HCT116 (cell line): ENCODE measurements at regions not wholly inside any gene's neighbourhood (a gene's known extent, or its start where the extent isn't known, plus 50 kb on each side); places are given as distances from the start of the nearest gene placed in this dataset.

Experiments
- ATAC-seq: fragments of 200-7000 bp; cut with Tn5 transposase; 2 replicates; pipeline ENCODE4 v1.9.1; 2020; ENCODE audit warnings: mild to moderate bottlenecking, moderate library complexity
- BruUV-seq: library from RNA; stranded (reverse); fragments of 400-500 nt; replicated peaks from 2 replicates; lab custom pipeline; 2021; lab: Mats Ljungman, UMichigan
- CTCF ChIA-PET: fragments of 300-600 bp; sonication (Branson Sonifier 250); formaldehyde crosslinking; loops from one replicate; lab custom pipeline; 2021; ENCODE audit warnings: antibody characterized with exemption; lab: Charles Lee
- POLR2A ChIA-PET: fragments of 300-600, 350-600 bp; sonication (Branson Sonifier 250); formaldehyde crosslinking; loops from one replicate; lab custom pipeline; 2021; ENCODE audit warnings: antibody characterized with exemption; lab: Charles Lee
- RAD21 ChIA-PET, 2 experiments: fragments of 300-600 bp; sonication (Branson Sonifier 250); formaldehyde crosslinking; loops; one replicate each; lab custom pipeline; 2023; ENCODE audit warnings: low total read pairs in 2 of 2; ENCODE audit not compliant: uncharacterized antibody in 2 of 2, unreplicated experiment in 2 of 2, low non-redundant PET in 1 of 2; lab: Charles Lee
- DNase-seq: peaks from one replicate; pipeline ENCODE4 v3.0.0-alpha.2; 2010; ENCODE audit warnings: low read depth, low spot score
- H2AFZ ChIP-seq: fragments of 200-600 bp; shearing (Covaris generic), sonication (generic); 2 replicates; pipeline ENCODE4 v1.6.1; 2017; ENCODE audit warnings: low read depth, mixed run types, mixed read lengths, antibody characterized with exemption, low read length; ENCODE audit not compliant: poor library complexity, severe bottlenecking
- H3K27ac ChIP-seq: 2 replicates; pipeline ENCODE4 v1.5.1; 2012; ENCODE audit warnings: low read depth, low read length
- H3K27me3 ChIP-seq: fragments of 200-600 bp; sonication (generic); 2 replicates; pipeline ENCODE4 v1.6.1; 2016; ENCODE audit warnings: mixed run types, low read length, mixed read lengths; ENCODE audit not compliant: insufficient read depth
- H3K36me3 ChIP-seq, 2 experiments: fragments of 200-500 bp in 1 of 2; fragments of 200-600 bp in 1 of 2; sonication (Bioruptor generic) in 1 of 2; sonication (generic) in 1 of 2; 2 replicates each; pipeline versions ENCODE4 v1.5.1 to v1.6.1; 2014 to 2016; ENCODE audit warnings: low read length in 2 of 2, inconsistent platforms in 1 of 2, mixed read lengths in 1 of 2, mixed run types in 1 of 2; ENCODE audit not compliant: insufficient read depth in 2 of 2, control insufficient read depth in 1 of 2
- H3K4me1 ChIP-seq, 2 experiments: fragments of 200-600 bp in 1 of 2; sonication (generic) in 1 of 2; 2 replicates each; pipeline versions ENCODE4 v1.5.1 to v1.6.1; 2012 to 2017; ENCODE audit warnings: low read length in 2 of 2, inconsistent platforms in 1 of 2, mild to moderate bottlenecking in 1 of 2, mixed read lengths in 1 of 2, mixed run types in 1 of 2, moderate library complexity in 1 of 2; ENCODE audit not compliant: insufficient read depth in 2 of 2, control insufficient read depth in 1 of 2
- H3K4me2 ChIP-seq: fragments of 200-600 bp; sonication (generic); 2 replicates; pipeline ENCODE4 v1.6.1; 2017; ENCODE audit warnings: mixed run types, low read length, mixed read lengths
- H3K4me3 ChIP-seq, 2 experiments: fragments of 200-600 bp in 1 of 2; sonication (generic) in 1 of 2; replicated peaks in 1 of 2; 2 replicates each; pipeline ENCODE4 v1.5.1; 2011 to 2016; ENCODE audit warnings: low read length in 2 of 2, control low read depth in 1 of 2, low read depth in 1 of 2, mild to moderate bottlenecking in 1 of 2, mixed read lengths in 1 of 2, mixed run types in 1 of 2
- H3K79me2 ChIP-seq: fragments of 200-600 bp; sonication (generic); 2 replicates; pipeline ENCODE4 v1.6.1; 2017; ENCODE audit warnings: mild to moderate bottlenecking, mixed run types, low read length, moderate library complexity, mixed read lengths; ENCODE audit not compliant: insufficient read depth
- H3K9ac ChIP-seq: fragments of 200-600 bp; sonication (generic); 2 replicates; pipeline ENCODE4 v1.6.1; 2016; ENCODE audit warnings: low read length, mixed read lengths
- H3K9me2 ChIP-seq: fragments of 200-600 bp; sonication (generic), shearing (Covaris generic); 2 replicates; pipeline ENCODE4 v1.6.1; 2017; ENCODE audit warnings: mixed run types, mild to moderate bottlenecking, moderate library complexity; ENCODE audit not compliant: insufficient read depth
- H3K9me3 ChIP-seq, 2 experiments: fragments of 200-500 bp in 1 of 2; fragments of 200-600 bp in 1 of 2; sonication (Bioruptor generic) in 1 of 2; sonication (generic) in 1 of 2; 2 replicates each; pipeline ENCODE4 v1.6.1; 2014 to 2017; ENCODE audit warnings: low read length in 2 of 2, mixed read lengths in 2 of 2, inconsistent platforms in 1 of 2, low read depth in 1 of 2, mild to moderate bottlenecking in 1 of 2, mixed run types in 1 of 2, moderate library complexity in 1 of 2; ENCODE audit not compliant: control insufficient read depth in 1 of 2, insufficient read depth in 1 of 2
- H4K20me1 ChIP-seq: fragments of 200-600 bp; sonication (generic), shearing (Covaris generic); 2 replicates; pipeline ENCODE4 v1.6.1; 2017; ENCODE audit warnings: mixed run types, mild to moderate bottlenecking, moderate library complexity; ENCODE audit not compliant: insufficient read depth
- CBX3 ChIP-seq: IDR thresholded peaks from 2 replicates; pipeline ENCODE4 v1.6.1; 2012; ENCODE audit warnings: low read depth
- CEBPB ChIP-seq: IDR thresholded peaks from 2 replicates; pipeline ENCODE4 v1.6.1; 2012; ENCODE audit warnings: low read depth
- EGR1 ChIP-seq: IDR thresholded peaks from 2 replicates; pipeline ENCODE4 v1.6.1; 2012; ENCODE audit warnings: low read depth
- ELF1 ChIP-seq: IDR thresholded peaks from 2 replicates; pipeline ENCODE4 v1.6.1; 2012; ENCODE audit warnings: low read depth, borderline replicate concordance
- FOSL1 ChIP-seq: IDR thresholded peaks from 2 replicates; pipeline ENCODE4 v1.6.1; 2012; ENCODE audit warnings: low read depth
- JUND ChIP-seq: IDR thresholded peaks from 2 replicates; pipeline ENCODE4 v1.6.1; 2012
- POLR2AphosphoS5 ChIP-seq: IDR thresholded peaks from 2 replicates; pipeline ENCODE4 v1.6.1; 2011; ENCODE audit warnings: mild to moderate bottlenecking, low read depth, low read length, moderate library complexity
- RAD21 ChIP-seq: IDR thresholded peaks from 2 replicates; pipeline ENCODE4 v1.6.1; 2012; ENCODE audit warnings: low read depth, mild to moderate bottlenecking
- SIN3A ChIP-seq: IDR thresholded peaks from 2 replicates; pipeline ENCODE4 v1.6.1; 2012; ENCODE audit warnings: low read depth
- SP1 ChIP-seq: IDR thresholded peaks from 2 replicates; pipeline ENCODE4 v1.6.1; 2012; ENCODE audit warnings: low read depth
- SRF ChIP-seq: IDR thresholded peaks from 2 replicates; pipeline ENCODE4 v1.6.1; 2012; ENCODE audit warnings: low read depth
- TCF7L2 ChIP-seq: IDR thresholded peaks from 2 replicates; pipeline ENCODE4 v1.7.0; 2011; ENCODE audit warnings: borderline replicate concordance, inconsistent platforms; ENCODE audit not compliant: insufficient read depth, insufficient read length; ENCODE audit errors: extremely low read depth
- intact Hi-C: fragments of 100-400 bp; cut with micrococcal nuclease; formaldehyde crosslinking; loops from 2 replicates; pipeline ENCODE4 v1.10.0; 2022
- TF ChIP-seq, protein P1 (sequence below): IDR thresholded peaks from 2 replicates; pipeline ENCODE4 v1.6.1; 2012
- TF ChIP-seq, protein P2 (sequence below): IDR thresholded peaks from 2 replicates; pipeline ENCODE4 v1.6.1; 2012
- TF ChIP-seq, protein P3 (sequence below), 3 experiments: fragments of 200-600 bp in 1 of 3; sonication (generic) in 1 of 3; IDR thresholded peaks in 2 of 3; conservative IDR thresholded peaks in 1 of 3; 2 replicates each; pipeline ENCODE4 v1.5.1; 2012 to 2017; ENCODE audit warnings: low read depth in 2 of 3, low read length in 2 of 3, antibody characterized with exemption in 1 of 3, borderline replicate concordance in 1 of 3, control low read depth in 1 of 3, mild to moderate bottlenecking in 1 of 3, mixed read lengths in 1 of 3, mixed run types in 1 of 3, moderate library complexity in 1 of 3; ENCODE audit not compliant: insufficient read depth in 1 of 3

DNA sequence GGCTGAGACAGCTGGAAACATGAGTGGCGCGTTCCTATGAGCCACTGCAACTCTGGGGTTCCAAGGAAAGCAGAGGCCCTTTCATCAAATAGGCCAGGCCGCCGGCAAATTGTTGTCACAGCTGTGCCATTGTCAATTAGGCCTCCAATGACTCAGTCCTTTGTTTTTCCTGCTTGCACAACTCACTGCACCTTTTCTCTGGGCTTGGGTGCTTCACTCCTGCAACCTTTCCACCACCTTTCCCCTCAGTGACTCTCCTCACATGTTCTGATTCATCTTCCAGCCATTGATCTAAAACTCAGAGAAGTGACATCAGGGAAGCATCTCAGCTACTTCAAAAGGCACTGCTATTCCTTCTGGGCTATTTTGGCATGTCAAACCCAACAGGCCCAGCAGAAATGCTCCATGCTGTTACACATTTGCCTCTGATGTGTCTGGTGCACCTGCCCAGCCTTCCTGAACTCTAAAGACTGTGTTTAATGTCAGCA is 653.7 kb downstream of the NR2F1-AS1 start:
- Histone ChIP-seq H3K9me2 (no peaks in the 10 kb centered on the region), H3K4me3 (no peak overlapping the region), H3K36me3 (no peaks in the 10 kb centered on the region), H3K4me2 (peak overlapping the region; percentile 32), H2AFZ (peak overlapping the region; percentile 20), H3K4me1 (peaks cover 12 to 25% of the 10 kb centered on the region in 2 experiments), H3K27ac (peak overlapping the region; percentile 64), H3K27me3 (no peaks in the 10 kb centered on the region), H3K9me3 (no peaks in the 10 kb centered on the region), H4K20me1 (no peaks in the 10 kb centered on the region), H3K9ac (no peak overlapping the region), H3K79me2 (no peaks in the 10 kb centered on the region)
- ATAC-seq (peak; percentile 84), DNase-seq (peak; percentile 72)
- ChIA-PET POLR2A (no interaction called here), RAD21 (no interaction called here), CTCF (interaction anchor here (0.7 kb wide), 1 partner anchor 12 kb away, joined by 3 read pairs; no protein-coding TSS in a partner anchor)
- TF ChIP-seq SP1 (peak; percentile 77), ELF1 (no peak), SRF (peak; percentile 56), FOSL1 (peak; percentile 72), POLR2AphosphoS5 (peak; percentile 40; the same call in 1 of the 2 replicates), TCF7L2 (peak; percentile 33), RAD21 (0 out of 2 replicates have a peak, but pooled peaks have one; percentile 9), SIN3A (peak; percentile 80), EGR1 (no peak), CBX3 (peak; percentile 68; the same call in 1 of the 2 replicates), CEBPB (peak; percentile 95), JUND (peak; percentile 84)
- TF ChIP-seq, protein P1, sequence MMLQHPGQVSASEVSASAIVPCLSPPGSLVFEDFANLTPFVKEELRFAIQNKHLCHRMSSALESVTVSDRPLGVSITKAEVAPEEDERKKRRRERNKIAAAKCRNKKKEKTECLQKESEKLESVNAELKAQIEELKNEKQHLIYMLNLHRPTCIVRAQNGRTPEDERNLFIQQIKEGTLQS, result no peak
- TF ChIP-seq, protein P2, sequence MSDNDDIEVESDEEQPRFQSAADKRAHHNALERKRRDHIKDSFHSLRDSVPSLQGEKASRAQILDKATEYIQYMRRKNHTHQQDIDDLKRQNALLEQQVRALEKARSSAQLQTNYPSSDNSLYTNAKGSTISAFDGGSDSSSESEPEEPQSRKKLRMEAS, result peak; percentile 52
- TF ChIP-seq, protein P3, sequence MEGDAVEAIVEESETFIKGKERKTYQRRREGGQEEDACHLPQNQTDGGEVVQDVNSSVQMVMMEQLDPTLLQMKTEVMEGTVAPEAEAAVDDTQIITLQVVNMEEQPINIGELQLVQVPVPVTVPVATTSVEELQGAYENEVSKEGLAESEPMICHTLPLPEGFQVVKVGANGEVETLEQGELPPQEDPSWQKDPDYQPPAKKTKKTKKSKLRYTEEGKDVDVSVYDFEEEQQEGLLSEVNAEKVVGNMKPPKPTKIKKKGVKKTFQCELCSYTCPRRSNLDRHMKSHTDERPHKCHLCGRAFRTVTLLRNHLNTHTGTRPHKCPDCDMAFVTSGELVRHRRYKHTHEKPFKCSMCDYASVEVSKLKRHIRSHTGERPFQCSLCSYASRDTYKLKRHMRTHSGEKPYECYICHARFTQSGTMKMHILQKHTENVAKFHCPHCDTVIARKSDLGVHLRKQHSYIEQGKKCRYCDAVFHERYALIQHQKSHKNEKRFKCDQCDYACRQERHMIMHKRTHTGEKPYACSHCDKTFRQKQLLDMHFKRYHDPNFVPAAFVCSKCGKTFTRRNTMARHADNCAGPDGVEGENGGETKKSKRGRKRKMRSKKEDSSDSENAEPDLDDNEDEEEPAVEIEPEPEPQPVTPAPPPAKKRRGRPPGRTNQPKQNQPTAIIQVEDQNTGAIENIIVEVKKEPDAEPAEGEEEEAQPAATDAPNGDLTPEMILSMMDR (IDR thresholded peaks at IDR 0.05 in 2 of 3, conservative IDR thresholded peaks at IDR 0.05 in 1 of 3; ENCODE audit: borderline replicate concordance in 1 of 3, insufficient read depth in 1 of 3, low read depth in 2 of 3, low read length in 2 of 3), result no peak
- no TSS peak for BruUV-seq
- intact Hi-C loops, result loop anchor here (10.0 kb wide), 1 partner anchor 877 kb away; no protein-coding TSS in a partner anchor
